ENCODE measurements at regions not wholly inside any gene's neighbourhood (a gene's known extent, or its start where the extent isn't known, plus 50 kb on each side); places are given as distances from the start of the nearest gene placed in this dataset.
"Not testable (repeated sequence)": the region's sequence is repeated elsewhere in the genome, so short reads cannot be mapped to it uniquely, and the experiment has no call there.

DNA sequence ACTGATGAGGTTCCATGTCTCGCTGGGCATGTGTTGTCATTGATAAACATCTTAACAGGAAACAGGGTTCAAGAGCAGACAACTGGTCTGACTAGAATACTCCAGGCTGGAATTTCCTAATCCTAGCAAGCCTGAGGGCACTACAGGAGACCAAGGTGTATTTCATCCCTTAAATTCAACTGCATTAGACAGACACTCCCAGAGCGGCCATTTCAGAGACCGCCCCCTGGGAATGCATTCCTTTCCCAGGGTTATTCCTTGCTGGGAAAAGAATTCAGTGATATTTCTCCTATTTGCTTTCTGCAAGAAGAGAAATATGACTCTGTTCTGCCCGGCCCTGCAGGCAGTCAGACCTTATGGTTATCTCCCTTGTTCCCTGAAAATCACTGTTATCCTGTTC is 383.1 kb upstream of the MBL2 start:
- not testable (repeated sequence) for DNase-seq

DNA sequence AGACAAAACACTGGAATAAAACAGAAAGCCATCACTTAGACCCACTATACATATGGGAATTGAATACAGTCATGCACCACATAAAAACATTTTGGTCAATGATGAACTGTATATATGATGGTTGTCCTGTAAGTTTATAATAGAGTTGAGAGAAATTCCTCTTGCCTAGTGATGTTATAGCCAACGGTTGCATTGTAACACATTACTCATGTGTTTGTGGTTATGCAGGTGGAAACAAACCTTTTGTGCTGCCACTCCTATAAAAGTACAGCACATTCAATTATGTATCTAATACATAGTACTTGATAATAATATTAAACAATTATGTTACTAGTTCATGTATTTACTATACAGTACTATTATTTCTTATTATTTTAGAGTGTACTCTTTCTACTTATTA is 381.2 kb upstream of the MBL2 start:
- DNase-seq = no peak

DNA sequence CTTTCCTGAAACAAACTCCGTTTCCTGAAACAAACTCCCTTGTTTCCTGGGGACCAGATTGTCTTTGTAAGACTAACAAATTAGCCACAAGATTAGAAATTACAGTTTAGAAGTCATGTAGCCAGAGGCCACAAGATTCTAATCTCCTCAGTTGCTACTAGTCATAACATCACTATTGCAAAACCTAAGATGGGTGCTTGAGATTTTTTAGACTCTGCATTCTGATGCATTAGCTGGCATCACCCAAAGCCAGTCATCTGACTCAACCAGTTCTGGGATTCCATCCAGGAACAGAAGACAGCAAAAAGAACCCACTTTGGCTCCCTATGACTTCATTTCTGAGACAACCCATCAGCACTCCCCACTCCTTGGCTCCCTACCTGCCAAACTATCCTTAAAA is 367.9 kb upstream of the MBL2 start:
- peak in 1 of 2 donors; percentile 21 for DNase-seq

DNA sequence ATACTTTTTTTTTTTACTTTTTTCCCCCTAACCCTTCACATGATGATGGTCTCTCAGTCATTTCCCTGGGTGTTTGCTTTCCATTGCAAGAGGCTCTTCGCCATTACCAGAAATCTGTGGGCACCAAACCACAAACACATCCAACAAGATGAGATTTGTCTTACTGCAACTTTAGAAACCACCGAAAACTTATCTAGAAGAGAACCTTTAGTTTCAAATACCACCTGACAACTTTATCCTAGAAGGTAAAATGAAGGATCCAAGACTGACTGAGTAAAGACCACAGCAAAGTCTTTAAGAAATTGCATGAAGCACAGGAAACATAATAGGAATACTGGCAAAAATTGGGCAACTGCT is 363.3 kb upstream of the MBL2 start:
- no peak for DNase-seq

DNA sequence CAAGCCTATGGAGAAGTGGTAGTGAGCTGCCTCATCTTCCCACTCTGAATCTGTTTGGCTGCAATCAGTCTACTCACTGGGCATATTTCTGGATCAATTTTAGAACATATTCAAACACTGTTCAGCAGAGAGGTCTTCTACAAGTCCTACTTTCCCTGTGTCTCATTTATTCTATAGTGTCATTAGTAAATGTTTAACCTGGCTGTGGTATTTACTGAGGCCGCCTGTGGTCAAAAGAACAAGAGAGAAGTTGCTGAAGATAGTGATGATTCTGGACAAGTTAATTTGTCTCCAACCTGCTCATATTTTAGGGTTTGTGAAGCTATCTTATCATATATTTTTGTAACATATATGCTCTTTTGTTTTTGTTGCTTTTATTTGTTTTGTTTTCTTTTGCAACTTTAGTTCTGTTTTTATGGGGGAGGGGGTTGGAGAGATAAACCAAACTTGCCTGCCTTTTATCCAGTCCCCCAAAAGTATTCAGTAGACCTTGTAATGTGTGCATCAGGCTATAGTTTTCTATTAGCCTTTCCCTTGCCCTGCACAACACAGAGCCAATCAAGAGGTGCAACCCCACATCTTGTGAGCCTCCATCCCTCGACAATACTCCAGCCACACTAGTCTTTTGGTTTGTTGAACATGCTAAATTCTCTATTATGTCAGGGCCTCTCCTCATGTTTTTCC is 362.8 kb upstream of the MBL2 start:
- no peak for DNase-seq

DNA sequence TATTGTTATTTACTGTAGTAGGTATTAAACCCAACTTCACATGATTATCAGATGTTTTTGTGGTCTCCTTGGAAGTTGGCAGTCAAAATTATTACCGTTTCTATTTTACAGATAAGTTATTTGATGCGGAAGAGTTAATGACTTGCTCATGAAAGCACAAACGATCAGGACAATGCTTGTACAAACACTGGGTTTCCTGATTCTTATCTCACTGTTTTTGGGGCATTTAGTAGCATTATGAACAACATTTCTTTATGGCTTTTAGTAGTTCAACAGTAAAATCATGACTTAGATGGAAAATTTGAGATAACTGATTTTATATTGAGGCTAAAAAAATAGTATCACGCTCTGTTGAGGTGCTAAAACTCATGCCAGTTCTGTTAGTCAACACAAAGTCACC is 361.5 kb upstream of the MBL2 start:
- DNase-seq = no peak

DNA sequence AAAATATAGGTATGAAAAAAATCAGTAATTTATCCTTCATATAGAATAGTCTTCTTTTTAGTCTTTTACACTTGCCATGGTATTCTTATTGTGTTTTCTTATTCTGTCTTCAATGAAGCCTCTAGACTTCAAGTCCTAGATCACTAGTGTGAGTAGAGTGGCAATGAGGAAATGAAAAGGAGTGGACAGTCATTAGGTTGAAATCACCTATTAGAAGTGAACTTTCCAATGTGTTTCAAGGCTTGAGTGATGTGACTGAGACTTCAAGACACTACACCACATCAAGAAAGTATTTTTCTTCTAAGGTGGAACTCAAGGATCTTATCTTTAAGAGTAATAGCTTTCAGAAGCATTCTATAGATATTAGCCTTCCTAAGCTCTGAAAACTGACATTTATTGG is 357.8 kb upstream of the MBL2 start:
- DNase-seq = no peak

DNA sequence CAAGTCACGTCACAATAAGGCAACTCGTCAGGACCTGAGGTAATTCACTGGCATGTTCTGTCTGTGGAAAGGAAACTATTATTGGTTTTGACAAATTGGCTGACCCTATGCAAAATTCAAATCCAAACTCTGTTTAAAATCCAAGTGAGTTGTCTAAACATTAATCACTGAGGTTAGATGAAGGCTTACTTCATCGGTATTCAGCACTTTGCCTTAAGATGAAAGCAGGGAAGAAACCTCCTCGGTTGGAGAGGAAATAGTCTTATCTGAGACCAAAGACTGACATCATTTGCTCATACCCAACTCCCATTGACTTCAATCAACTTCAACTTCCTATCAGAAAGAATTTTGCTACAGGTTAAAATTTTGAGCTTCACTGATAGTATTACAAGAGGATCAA is 355.1 kb upstream of the MBL2 start:
- DNase-seq = no peak

DNA sequence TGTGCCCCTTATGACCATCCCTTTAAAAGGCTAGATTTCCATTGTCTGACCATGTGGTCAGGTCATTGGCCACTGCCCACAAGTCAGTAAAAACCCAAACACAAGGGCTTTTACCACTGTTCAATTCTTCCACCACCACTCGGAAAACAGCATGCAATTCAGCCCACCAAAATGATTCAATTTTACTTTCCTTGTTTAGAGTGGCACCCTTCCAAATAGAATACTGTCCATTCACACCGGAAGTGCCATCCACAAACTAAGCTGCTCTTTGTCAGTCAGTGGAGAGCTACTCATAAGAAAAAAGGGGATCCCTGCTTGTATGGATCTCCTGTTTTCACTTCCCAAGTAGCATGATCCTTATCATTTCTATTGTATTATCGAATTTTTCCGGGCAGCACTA is 350.7 kb upstream of the MBL2 start:
- no peak for DNase-seq

DNA sequence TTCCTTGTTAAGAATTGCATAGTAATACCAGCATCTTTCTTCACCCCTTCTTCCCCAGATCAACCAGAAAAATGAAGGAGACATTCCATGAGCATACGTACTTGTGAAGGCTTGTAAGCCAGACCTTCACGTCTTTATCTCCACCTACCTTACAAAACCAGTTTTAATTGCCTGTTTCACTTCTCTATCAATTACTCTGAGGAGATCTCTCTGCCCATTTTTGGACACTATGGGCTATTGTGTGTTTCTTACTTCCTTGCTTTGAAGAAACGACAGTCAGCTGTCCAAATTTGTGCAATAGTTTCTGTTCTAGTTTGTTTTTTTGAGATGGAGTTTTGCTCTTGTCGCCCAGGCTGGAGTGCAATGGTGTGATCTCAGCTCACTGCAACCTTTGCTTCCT is 349.7 kb upstream of the MBL2 start:
- no peak for DNase-seq

DNA sequence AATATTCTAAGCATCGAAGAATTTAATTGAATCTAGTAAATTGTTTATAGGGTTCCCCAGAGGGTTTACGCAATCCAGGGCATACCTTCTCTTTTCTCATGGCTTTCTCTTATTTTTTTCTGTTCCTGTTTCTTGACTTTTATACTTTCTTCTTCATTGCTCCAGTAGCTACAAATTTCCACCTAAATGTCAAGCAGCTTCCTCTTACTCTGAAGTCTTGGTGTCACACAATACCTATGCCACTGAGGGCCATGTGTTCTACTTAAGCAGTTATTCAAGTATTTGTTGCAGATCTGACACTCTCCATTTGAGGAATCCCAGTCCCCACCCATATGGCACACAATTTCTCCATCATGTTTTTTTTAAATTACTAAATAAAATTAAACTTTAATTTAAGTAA is 343.1 kb upstream of the MBL2 start:
- no peak for DNase-seq

DNA sequence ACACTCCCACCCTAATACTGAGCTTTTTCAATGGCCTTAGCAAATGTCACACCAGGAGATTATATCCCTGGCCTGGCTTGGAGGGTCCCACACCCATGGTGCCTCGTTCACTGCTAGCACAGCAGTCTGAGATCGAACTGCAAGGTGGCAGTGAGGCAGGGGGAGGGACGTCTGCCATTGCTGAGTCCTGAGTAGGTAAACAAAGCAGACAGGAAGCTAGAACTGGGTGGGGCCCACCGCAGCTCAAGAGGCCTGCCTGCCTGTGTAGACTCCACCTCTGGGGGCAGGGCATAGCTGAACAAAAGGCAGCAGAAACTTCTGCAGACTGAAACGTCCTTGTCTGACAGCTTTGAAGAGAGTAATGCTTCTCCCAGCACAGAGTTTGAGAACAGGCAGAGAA is 338.9 kb upstream of the MBL2 start:
- no peak for DNase-seq

DNA sequence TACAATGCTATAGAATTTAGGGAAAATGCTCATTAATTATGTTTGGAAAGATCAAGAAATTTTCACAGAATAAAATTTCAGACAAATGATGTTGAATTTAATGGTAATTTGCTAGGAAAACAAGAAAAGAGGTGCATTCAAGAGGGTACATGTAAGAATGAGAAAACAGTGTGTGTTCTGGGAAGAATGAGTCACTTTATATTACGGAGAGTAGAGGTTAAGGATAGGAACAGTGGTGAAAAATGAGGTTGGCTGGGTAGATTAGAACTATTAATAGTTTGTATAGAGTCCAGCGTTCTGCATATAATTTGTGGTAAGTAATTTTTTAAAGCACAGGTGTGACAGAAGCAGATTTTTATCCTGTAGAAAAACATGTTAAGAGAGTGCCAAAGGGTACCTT is 336.7 kb upstream of the MBL2 start:
- no peak for DNase-seq

DNA sequence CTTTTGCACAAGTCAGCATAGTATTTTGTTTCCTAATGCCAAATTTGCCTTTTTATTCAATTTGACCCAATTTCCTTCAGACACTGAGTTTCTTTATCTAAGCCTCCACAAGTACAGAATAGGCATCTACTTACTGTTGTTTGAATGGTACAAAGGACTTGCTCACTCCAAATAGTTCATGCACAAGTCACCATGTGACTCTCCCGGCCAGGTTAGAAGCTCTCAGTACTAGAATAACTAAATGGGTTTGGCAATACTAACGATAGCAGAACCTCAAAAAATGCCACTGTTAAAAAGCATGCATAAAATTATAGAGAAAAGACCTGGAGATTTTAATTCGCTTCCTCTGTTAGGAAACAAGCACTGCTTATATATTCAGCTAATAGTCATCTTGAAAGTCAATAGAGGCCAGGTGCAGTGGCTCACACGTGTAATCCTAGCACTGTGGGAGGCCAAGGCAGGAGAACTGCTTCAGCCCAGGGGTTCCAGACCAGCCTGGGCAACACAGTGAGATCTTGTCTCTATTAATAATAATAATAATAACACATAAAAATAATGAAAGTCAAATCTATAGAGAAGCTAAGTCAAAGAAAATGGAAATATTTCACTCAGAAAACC is 335.8 kb upstream of the MBL2 start:
- no peak for DNase-seq

DNA sequence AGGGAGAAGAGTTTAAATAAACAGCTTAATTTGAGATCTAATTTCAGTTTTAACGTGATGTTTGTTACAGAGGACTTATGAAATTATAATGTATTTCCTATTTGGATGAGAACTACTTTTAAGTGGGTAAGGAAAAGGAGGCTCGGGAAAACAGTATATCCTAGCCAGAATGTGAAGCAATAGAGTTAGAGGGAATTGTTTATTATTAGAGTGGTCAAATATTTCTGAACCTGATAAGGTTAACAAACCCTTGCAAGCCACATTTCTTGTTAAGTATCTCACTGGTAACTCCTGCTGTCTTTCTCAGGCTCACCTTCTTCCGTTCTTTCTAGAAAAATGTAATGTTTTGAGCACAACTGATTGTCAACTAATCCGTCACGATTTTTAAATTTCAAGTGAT is 335.1 kb upstream of the MBL2 start:
- no peak for DNase-seq

DNA sequence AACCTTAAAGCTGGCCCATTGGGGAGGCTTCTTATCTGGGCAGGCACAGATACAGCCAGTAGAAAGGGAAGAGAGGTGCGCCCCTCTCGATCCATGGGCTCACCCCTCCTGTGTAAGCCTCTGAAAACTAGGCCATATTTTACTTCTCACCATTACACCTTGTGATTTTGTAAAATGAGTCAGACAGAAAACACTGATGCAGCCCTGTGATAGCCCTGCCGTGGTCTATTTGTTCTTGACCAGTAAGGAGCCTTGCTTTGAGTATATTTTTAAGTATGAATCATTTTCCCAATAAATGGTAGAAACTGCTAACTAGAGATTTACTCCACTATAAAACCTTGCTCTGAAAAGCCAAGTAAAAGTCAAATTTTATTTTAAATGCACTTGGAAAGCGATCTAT is 329.8 kb upstream of the MBL2 start:
- DNase-seq = no peak

DNA sequence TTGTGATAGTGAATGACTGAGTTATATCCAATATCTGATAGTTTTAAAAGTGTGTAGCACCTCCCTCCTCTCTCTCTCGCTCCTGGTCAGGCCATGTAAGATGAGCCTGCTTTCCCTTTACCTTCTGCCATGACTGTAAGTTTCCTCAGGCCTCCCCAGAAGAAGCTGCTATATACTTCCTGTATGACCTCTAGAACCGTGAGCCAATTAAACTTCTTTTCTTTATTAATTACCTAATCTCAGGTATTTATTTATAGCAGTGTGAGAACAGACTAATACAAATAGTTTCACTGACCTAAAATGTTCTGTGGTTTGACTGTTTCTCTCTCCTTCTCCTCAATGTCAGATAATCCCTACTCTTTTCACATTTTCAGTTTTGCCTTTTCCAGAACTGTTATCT is 321.3 kb upstream of the MBL2 start:
- no peak for DNase-seq

DNA sequence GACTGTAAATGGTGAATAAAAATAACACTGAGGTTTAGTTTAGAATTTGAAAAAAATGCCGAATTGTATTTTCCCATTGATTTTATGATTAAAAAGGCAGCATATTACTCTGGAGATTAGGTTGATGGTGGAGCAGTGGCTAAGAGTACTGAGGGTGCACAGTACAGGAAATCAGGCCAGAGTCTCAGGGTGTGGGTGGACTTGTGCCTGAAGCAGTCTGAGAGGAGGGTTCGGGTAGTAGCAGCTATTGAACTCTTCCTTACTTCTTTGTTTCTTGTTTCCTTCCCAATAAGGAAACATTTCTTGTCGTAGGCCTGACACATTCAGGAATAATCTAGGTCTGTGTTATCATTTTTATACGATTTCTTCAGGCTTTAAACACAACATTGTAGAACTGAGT is 319.0 kb upstream of the MBL2 start:
- DNase-seq = no peak

DNA sequence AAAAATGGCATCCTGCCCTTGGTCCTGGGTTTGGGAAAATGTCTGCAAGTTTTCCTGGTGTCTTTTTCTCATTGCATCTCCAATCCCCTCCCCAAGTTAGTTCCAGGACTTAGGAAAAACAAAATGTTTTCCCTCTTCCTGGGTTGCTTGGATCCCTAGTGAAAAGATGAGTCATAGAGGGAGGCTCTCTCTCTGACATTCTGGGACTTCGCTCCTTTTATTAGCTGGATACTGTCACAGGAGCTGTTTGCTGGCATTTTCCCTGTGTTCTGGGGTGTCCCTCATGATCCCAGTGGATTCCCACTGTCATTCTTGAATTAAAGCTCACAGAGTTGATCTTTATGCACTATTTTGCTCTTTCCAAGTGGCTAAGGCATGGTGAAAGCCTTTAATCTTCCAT is 316.4 kb upstream of the MBL2 start:
- no peak for DNase-seq

DNA sequence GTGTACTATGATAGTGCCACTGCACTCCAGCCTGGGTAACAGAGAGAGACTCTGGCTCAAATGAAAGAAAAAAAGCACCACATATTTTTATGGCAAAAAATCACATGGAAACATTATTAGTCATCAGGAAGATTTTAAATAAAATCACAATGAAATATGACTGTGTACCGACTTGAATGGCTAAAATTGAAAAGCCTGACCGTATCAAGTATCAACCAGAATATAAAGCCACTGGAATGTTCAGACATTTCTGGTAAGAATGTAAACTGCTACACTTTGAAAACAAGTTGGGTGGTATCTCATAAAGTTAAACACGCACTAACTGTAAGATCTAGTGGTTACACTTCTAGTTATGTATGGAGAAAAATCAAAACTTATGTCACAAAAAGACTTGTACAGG is 306.7 kb upstream of the MBL2 start:
- no peak for DNase-seq

DNA sequence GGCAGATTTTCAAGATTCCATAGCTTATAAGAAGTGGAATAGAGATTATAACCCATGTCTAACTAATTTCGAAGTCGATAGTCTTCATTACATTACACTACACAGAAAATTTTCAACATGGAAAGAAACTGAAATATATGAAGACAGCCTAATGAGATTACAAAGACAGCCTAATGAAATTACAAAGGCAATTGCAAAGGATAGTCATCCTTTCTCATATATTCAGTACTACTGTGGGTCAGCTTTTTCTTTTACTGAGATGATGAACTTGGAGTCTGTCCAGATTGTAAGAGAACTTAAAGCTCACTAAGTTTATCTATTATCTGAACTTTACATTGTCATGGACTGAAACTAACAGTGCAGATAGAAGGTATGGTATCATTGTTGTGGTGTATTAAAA is 304.4 kb upstream of the MBL2 start:
- DNase-seq = no peak

DNA sequence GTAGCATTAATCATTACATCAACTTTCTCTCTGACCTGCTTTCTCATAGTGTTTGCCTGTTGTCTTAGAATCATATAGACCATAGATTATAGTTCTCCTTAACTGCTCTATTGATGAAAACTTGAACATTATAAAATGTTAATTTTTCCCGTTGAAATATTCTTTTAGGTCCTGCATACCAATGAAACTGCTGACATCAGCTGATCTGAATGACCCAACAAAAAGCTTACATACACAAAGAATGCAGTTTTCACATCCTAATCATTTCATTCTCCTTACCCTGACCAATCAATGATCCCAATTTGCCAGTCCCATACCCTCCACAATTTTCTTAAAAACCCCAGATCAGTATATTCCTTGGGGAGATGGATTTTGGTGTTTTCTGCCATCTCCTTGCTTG is 302.9 kb upstream of the MBL2 start:
- DNase-seq = no peak

DNA sequence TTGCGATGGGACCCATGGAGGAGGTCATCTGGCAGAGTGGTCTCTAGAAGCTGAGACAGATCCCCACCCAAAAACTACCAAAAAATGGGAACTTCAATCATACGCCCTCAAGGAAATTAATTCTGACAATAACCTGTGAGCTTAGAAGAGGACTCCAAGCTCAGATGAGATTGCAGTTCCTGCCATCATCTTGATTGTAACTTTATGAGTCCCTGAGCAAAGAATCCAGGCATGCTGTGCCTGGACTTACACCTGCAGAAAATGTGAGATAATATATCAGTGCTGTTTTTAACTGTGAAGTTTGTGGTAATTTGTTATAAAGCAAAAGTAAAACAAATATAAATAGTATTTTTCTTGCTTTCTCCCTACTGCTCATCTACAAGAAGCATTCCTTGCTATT is 299.6 kb upstream of the MBL2 start:
- no peak for DNase-seq

DNA sequence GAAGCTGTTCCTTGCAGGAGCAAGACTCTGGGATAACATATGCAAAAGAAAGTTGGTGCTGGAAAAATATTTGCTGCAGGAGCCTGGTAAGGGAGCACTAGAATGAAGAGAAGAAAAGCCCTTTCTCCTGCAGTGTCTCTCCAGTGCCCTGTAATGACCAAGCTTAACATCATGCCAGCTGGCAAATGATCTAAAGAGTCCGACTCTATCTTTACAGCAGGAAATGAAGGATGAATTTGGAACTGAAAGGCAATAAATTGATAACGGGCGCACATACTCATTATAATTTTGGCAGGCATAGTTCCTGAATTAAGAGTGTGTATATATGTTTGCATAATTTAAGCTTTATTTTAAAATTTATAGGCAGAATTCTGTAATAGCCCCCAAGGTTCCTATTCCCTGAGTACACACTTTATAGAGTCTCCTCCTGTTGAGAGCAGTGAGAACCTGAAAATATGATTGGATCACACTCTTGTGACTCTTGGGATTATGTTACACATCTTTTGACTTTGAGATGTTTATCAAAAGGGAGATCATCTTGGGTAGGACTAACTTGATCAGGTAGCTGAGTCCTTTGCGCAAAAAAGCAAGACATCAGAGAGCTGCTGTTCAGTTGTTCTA is 299.0 kb upstream of the MBL2 start:
- no peak for DNase-seq

DNA sequence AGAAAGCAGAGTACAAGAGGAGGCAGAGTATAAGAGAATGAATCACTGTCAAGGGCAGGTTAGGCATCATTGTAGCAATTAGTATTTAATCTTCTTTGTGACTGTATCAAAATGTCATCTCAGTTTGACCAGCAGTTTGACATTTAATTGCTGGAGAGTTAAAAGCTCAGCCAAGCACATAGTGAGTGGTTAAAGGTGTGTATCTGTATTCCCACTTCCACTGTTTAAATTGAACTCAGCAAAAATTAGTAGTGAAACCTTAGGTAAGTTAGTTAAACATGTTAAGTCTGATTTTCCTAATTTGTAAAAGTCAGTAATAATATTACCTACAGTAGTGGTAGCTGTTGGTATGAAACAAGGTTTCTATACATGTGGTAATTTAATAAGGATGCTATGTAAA is 296.4 kb upstream of the MBL2 start:
- DNase-seq = no peak
